GM10248 (cell line): ENCODE measurements at regions not wholly inside any gene's neighbourhood (a gene's known extent, or its start where the extent isn't known, plus 50 kb on each side); places are given as distances from the start of the nearest gene placed in this dataset.

Source experiments
- CTCF ChIA-PET: fragments of 300-600 bp; sonication (Branson Sonifier 250); formaldehyde crosslinking; extraction: SDS; loops from one replicate; lab custom pipeline; 2021; ENCODE audit warnings: antibody characterized with exemption; lab: Yijun Ruan, JAX
- POLR2A ChIA-PET: fragments of 350-650 bp; sonication (Branson Sonifier 250); formaldehyde crosslinking; extraction: SDS; loops from one replicate; lab custom pipeline; 2020; ENCODE audit warnings: antibody characterized with exemption; lab: Yijun Ruan, JAX
- DNase-seq: peaks from one replicate; pipeline ENCODE4 v3.0.0; 2012; ENCODE audit errors: extremely low spot score
- CTCF ChIP-seq: IDR thresholded peaks from 2 replicates; pipeline ENCODE4 v1.5.1; 2012; ENCODE audit warnings: mild to moderate bottlenecking, low read depth; ENCODE audit errors: extremely low read depth, missing control alignments, control extremely low read depth

GRCh38 chr17:13311306-13311705 is 290.4 kb downstream of the HS3ST3A1 start:
- POLR2A ChIA-PET: no interaction called here
- CTCF ChIA-PET: no interaction called here

GRCh38 chr17:13310858-13311257 is 290.9 kb downstream of the HS3ST3A1 start:
- DNase-seq: no peak
- CTCF ChIA-PET: no interaction called here
- POLR2A ChIA-PET: no interaction called here
- no peak for TF ChIP-seq CTCF

More at GRCh38 chr17:13311306-13311705, 290.4 kb downstream of the HS3ST3A1 start:
- no peak for TF ChIP-seq CTCF
- DNase-seq: no peak

GRCh38 chr17:13306310-13306962 is 288.6 kb upstream of the ELAC2 start:
- TF ChIP-seq CTCF: no peak
- no peak for DNase-seq
- ChIA-PET POLR2A (no interaction called here), CTCF (no interaction called here)

- ChIA-PET POLR2A (no interaction called here), CTCF (interaction anchor here (1.0 to 2.2 kb wide), 2 partner anchors 18 to 57 kb away, joined by 3 to 5 read pairs; no protein-coding TSS in a partner anchor)
- no peak for DNase-seq
- no peak for TF ChIP-seq CTCF
Measured at GRCh38 chr17:13302983-13303382, 285.2 kb upstream of the ELAC2 start.

GRCh38 chr17:13302419-13302818 is 284.6 kb upstream of the ELAC2 start:
- ChIA-PET CTCF (interaction anchor here (1.0 to 2.2 kb wide), 2 partner anchors 18 to 58 kb away, joined by 3 to 5 read pairs; no protein-coding TSS in a partner anchor), POLR2A (no interaction called here)

GRCh38 chr17:13297183-13297582 is 279.4 kb upstream of the ELAC2 start:
- ChIA-PET CTCF (no interaction called here), POLR2A (no interaction called here)
- no peak for TF ChIP-seq CTCF
- DNase-seq: no peak

More at GRCh38 chr17:13302419-13302818, 284.6 kb upstream of the ELAC2 start:
- TF ChIP-seq CTCF: no peak
- DNase-seq: no peak
